ENCODE measurements at regions not wholly inside any gene's neighbourhood (a gene's known extent, or its start where the extent isn't known, plus 50 kb on each side); places are given as distances from the start of the nearest gene placed in this dataset.

DNA sequence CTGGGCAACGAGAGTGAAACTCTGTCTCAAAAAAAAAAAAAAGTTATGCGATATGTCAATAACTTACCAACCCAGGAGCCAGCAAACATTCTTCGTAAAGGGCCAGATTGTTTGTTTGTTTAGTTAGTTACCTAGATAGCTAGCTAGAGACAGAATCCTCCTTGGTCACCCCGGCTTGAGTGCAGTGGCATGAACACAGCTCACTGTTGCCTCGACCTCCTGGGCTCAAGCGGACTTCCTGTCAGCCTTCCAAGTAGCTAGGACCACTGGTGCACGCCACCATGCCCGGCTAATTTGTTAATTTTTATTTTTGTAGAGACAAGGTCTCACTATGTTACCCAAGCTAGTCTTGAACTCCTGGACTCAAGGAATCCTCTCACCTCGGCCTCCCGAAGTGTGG is 113.0 kb downstream of the LITAF start:
- TF ChIP-seq, protein P1, sequence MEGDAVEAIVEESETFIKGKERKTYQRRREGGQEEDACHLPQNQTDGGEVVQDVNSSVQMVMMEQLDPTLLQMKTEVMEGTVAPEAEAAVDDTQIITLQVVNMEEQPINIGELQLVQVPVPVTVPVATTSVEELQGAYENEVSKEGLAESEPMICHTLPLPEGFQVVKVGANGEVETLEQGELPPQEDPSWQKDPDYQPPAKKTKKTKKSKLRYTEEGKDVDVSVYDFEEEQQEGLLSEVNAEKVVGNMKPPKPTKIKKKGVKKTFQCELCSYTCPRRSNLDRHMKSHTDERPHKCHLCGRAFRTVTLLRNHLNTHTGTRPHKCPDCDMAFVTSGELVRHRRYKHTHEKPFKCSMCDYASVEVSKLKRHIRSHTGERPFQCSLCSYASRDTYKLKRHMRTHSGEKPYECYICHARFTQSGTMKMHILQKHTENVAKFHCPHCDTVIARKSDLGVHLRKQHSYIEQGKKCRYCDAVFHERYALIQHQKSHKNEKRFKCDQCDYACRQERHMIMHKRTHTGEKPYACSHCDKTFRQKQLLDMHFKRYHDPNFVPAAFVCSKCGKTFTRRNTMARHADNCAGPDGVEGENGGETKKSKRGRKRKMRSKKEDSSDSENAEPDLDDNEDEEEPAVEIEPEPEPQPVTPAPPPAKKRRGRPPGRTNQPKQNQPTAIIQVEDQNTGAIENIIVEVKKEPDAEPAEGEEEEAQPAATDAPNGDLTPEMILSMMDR (conservative IDR thresholded peaks at IDR 0.05): no peak
- no peak for TF ChIP-seq EZH2 (IDR thresholded peaks at IDR 0.05; ENCODE audit: low read depth)

Measured in PC-9 (cell line).